GM12878 (cell line): ENCODE measurements at regions not wholly inside any gene's neighbourhood (a gene's known extent, or its start where the extent isn't known, plus 50 kb on each side); places are given as distances from the start of the nearest gene placed in this dataset.

ENCODE experiments used
- ATAC-seq: fragments of 200-7000 bp; cut with Tn5 transposase; 3 replicates; pipeline ENCODE4 v1.9.1; 2020; ENCODE audit warnings: mild to moderate bottlenecking, moderate library complexity
- BruUV-seq: library from RNA; stranded (reverse); fragments of 400-500 nt; replicated peaks from 2 replicates; lab custom pipeline; 2021; lab: Mats Ljungman, UMichigan
- CTCF ChIA-PET: fragments of 300-600 bp; sonication (Branson Sonifier 250); formaldehyde crosslinking; extraction: SDS; loops from one replicate; lab custom pipeline; 2021; ENCODE audit warnings: inconsistent platforms; lab: Yijun Ruan, JAX
- POLR2A ChIA-PET: fragments of 350-600 bp; formaldehyde crosslinking; extraction: SDS; loops from one replicate; lab custom pipeline; 2021; ENCODE audit warnings: inconsistent platforms; lab: Charles Lee
- RAD21 ChIA-PET: fragments of 300-600 bp; sonication (Branson Sonifier 250); formaldehyde crosslinking; loops from one replicate; lab custom pipeline; 2023; ENCODE audit warnings: antibody characterized with exemption; ENCODE audit not compliant: unreplicated experiment; lab: Charles Lee
- SMC1A ChIA-PET: fragments of 300-600 bp; sonication (Branson Sonifier 250); formaldehyde crosslinking; loops from one replicate; lab custom pipeline; 2023; ENCODE audit not compliant: unreplicated experiment, uncharacterized antibody; lab: Charles Lee
- DNase-seq: peaks from one replicate; pipeline ENCODE4 v3.0.0-alpha.2; 2011; ENCODE audit warnings: low read depth, low spot score
- FAIRE-seq: peaks from 3 replicates; lab custom pipeline; 2011; peaks lifted over from hg19 to GRCh38; lab: Jason Lieb, UNC
- H2AFZ ChIP-seq: 2 replicates; pipeline ENCODE4 v1.6.0; 2011; ENCODE audit warnings: low read depth, low read length, control low read depth; ENCODE audit not compliant: control insufficient read depth
- H3K27ac ChIP-seq: 2 replicates; pipeline ENCODE4 v1.5.1; 2011; ENCODE audit warnings: control low read depth; ENCODE audit not compliant: control insufficient read depth, insufficient read depth
- H3K27me3 ChIP-seq, 2 experiments: replicated peaks in 1 of 2; 2 replicates each; pipeline versions ENCODE4 v1.6.0 to v1.6.1; 2011; ENCODE audit warnings: low read length in 1 of 2; ENCODE audit not compliant: control insufficient read depth in 2 of 2, insufficient read depth in 2 of 2
- H3K36me3 ChIP-seq, 2 experiments: 2 replicates each; pipeline ENCODE4 v1.5.1; 2011; ENCODE audit warnings: low read length in 1 of 2; ENCODE audit not compliant: control insufficient read depth in 2 of 2, insufficient read depth in 2 of 2
- H3K4me1 ChIP-seq: 2 replicates; pipeline ENCODE4 v1.6.1; 2011; ENCODE audit warnings: mild to moderate bottlenecking, low read length, moderate library complexity, mixed read lengths; ENCODE audit not compliant: control insufficient read depth, insufficient read depth
- H3K4me2 ChIP-seq: 2 replicates; pipeline ENCODE4 v1.6.0; 2011; ENCODE audit warnings: control low read depth; ENCODE audit not compliant: control insufficient read depth, insufficient read depth
- H3K4me3 ChIP-seq: fragments of 200-600 bp; sonication (generic); 2 replicates; pipeline ENCODE4 v1.5.1; 2016
- H3K79me2 ChIP-seq: 2 replicates; pipeline ENCODE4 v1.6.0; 2011; ENCODE audit warnings: low read length; ENCODE audit not compliant: control insufficient read depth, insufficient read depth
- H3K9ac ChIP-seq: 2 replicates; pipeline ENCODE4 v1.8.0; 2011; ENCODE audit warnings: low read length, control low read depth, mixed read lengths; ENCODE audit not compliant: control insufficient read depth, insufficient read depth
- H3K9me3 ChIP-seq: replicated peaks from 3 replicates; pipeline ENCODE4 v1.5.1; 2011; ENCODE audit warnings: mild to moderate bottlenecking, low read length; ENCODE audit not compliant: control insufficient read depth, insufficient read depth
- H4K20me1 ChIP-seq: 2 replicates; pipeline ENCODE4 v1.6.0; 2011; ENCODE audit not compliant: control insufficient read depth, insufficient read depth
- CHD4 ChIP-seq: fragments of 200-600 bp; sonication (generic); IDR thresholded peaks from 2 replicates; pipeline ENCODE4 v1.6.1; 2016; ENCODE audit warnings: mild to moderate bottlenecking
- SREBF1 ChIP-seq: IDR thresholded peaks from 2 replicates; pipeline ENCODE4 v1.6.1; 2012; ENCODE audit warnings: mild to moderate bottlenecking, low read length
- STAT3 ChIP-seq: IDR thresholded peaks from 2 replicates; pipeline ENCODE4 v1.6.1; 2011; ENCODE audit warnings: low read depth, low read length, improper control_type of control experiment
- WGBS: methylation state at CpG from one replicate; pipeline ENCODE4 v1.1.6; 2016; ENCODE audit warnings: low lambda C conversion rate; ENCODE audit not compliant: insufficient replicate concordance, insufficient coverage; ENCODE audit errors: missing lambda C conversion rate; 5-methylcytosine and 5-hydroxymethylcytosine counted together
- in situ Hi-C: fragments of 300-500 bp; cut with MboI; formaldehyde crosslinking; loops from 9 replicates; pipeline ENCODE4 v1.14.3; 2018; ENCODE audit warnings: mixed read lengths
- intact Hi-C: fragments of 100-400 bp; cut with micrococcal nuclease; formaldehyde crosslinking; loops from one replicate; pipeline ENCODE4 v1.14.2; 2022; ENCODE audit not compliant: unreplicated experiment
- TF ChIP-seq, protein P1 (sequence below): fragments of 450-650 bp; formaldehyde crosslinking; IDR thresholded peaks from 2 replicates; pipeline ENCODE4 v1.4.0; 2022; ENCODE audit warnings: mild to moderate bottlenecking, moderate library complexity

- POLR2A ChIA-PET, result no interaction called here
- Histone ChIP-seq H4K20me1 (no peaks in the 10 kb centered on the region), H3K27ac (no peak overlapping the region)
- SMC1A ChIA-PET, result no interaction called here
- in situ Hi-C loops, result no loop called here
- TF ChIP-seq STAT3, result no peak
- TF ChIP-seq, protein P1, sequence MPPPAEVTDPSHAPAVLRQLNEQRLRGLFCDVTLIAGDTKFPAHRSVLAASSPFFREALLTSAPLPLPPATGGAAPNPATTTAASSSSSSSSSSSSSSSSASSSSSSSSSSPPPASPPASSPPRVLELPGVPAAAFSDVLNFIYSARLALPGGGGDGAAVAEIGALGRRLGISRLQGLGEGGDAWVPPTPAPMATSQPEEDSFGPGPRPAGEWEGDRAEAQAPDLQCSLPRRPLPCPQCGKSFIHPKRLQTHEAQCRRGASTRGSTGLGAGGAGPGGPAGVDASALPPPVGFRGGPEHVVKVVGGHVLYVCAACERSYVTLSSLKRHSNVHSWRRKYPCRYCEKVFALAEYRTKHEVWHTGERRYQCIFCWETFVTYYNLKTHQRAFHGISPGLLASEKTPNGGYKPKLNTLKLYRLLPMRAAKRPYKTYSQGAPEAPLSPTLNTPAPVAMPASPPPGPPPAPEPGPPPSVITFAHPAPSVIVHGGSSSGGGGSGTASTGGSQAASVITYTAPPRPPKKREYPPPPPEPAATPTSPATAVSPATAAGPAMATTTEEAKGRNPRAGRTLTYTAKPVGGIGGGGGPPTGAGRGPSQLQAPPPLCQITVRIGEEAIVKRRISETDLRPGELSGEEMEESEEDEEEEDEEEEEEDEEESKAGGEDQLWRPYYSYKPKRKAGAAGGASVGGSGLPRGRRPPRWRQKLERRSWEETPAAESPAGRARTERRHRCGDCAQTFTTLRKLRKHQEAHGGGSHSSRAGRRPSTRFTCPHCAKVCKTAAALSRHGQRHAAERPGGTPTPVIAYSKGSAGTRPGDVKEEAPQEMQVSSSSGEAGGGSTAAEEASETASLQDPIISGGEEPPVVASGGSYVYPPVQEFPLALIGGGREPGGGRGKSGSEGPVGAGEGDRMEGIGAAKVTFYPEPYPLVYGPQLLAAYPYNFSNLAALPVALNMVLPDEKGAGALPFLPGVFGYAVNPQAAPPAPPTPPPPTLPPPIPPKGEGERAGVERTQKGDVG (CRISPR knock-in tag), result no peak
- no peak for TF ChIP-seq CHD4
- TF ChIP-seq, all 136 proteins: peak for 0
- H3K27me3 ChIP-seq, result peaks cover 2 to 3% of the 10 kb centered on the region in 2 experiments; a peak in 3 of 4 replicates
- H3K4me2 ChIP-seq, result no peak overlapping the region
- H3K79me2 ChIP-seq, result no peaks in the 10 kb centered on the region
- no peaks in the 10 kb centered on the region for H3K36me3 ChIP-seq
- H3K4me1 ChIP-seq, result no peaks in the 10 kb centered on the region
- 0% methylated on average over 3 of the region's 3 CpGs for WGBS
- no TSS peak for BruUV-seq
- no peaks in the 10 kb centered on the region for H3K9me3 ChIP-seq
- FAIRE-seq (no peak), DNase-seq (no peak), ATAC-seq (no peak)
- H2AFZ ChIP-seq, result no peak overlapping the region
- H3K9ac ChIP-seq, result no peak overlapping the region
- ChIA-PET CTCF (no interaction called here), RAD21 (no interaction called here)
- no peak overlapping the region for H3K4me3 ChIP-seq
- intact Hi-C loops, result no loop called here
These were observed 400.5 kb upstream of the C2CD4B start for GRCh38 chr15:62565634-62566026.

GRCh38 chr15:62566248-62566647 is 401.2 kb upstream of the C2CD4B start:
- no peak for TF ChIP-seq SREBF1
- no peak for TF ChIP-seq STAT3
- FAIRE-seq, result no peak
- no peak for ATAC-seq
- SMC1A ChIA-PET, result no interaction called here
- no peaks in the 10 kb centered on the region for H3K79me2 ChIP-seq
- H3K27me3 ChIP-seq, result peaks cover 2 to 3% of the 10 kb centered on the region in 2 experiments; a peak in 3 of 4 replicates
- no peak overlapping the region for H3K4me3 ChIP-seq
- H3K36me3 ChIP-seq, result no peaks in the 10 kb centered on the region
- H3K9me3 ChIP-seq, result no peaks in the 10 kb centered on the region
- intact Hi-C loops (no loop called here), in situ Hi-C loops (no loop called here)
- CTCF ChIA-PET, result no interaction called here
- no peak for DNase-seq
- H3K9ac ChIP-seq, result no peak overlapping the region
- H4K20me1 ChIP-seq, result no peaks in the 10 kb centered on the region
- H2AFZ ChIP-seq, result no peak overlapping the region
- BruUV-seq, result no TSS peak
- H3K4me1 ChIP-seq, result no peaks in the 10 kb centered on the region
- WGBS, result 35% methylated on average over 5 of the region's 5 CpGs
- no peak overlapping the region for H3K4me2 ChIP-seq
- RAD21 ChIA-PET, result no interaction called here
- POLR2A ChIA-PET, result no interaction called here
- H3K27ac ChIP-seq, result no peak overlapping the region
